Limb (tissue), 2 donors: ENCODE measurements at regions not wholly inside any gene's neighbourhood (a gene's known extent, or its start where the extent isn't known, plus 50 kb on each side); places are given as distances from the start of the nearest gene placed in this dataset.
"Not testable (repeated sequence)": the region's sequence is repeated elsewhere in the genome, so short reads cannot be mapped to it uniquely, and the experiment has no call there.

Source experiments
- DNase-seq, 2 donors: peaks; one replicate each; pipeline ENCODE4 v3.0.0-alpha.2; 2016; ENCODE audit errors: extremely low spot score in 2 of 2

- not testable (repeated sequence) for DNase-seq
Measured at GRCh38 chr16:6736302-6736701, 596.3 kb upstream of the RBFOX1 start.

GRCh38 chr16:6735631-6736030, 597.0 kb upstream of the RBFOX1 start:
- no peak for DNase-seq

GRCh38 chr16:6732166-6732565, 600.5 kb upstream of the RBFOX1 start:
- no peak for DNase-seq

- no peak for DNase-seq
Measured at GRCh38 chr16:6728381-6728780, 604.3 kb upstream of the RBFOX1 start.

- no peak for DNase-seq
Measured at GRCh38 chr16:6726621-6727020, 606.0 kb upstream of the RBFOX1 start.

GRCh38 chr16:6725634-6726331, 606.9 kb upstream of the RBFOX1 start:
- DNase-seq: no peak

GRCh38 chr16:6725206-6725605, 607.4 kb upstream of the RBFOX1 start:
- not testable (repeated sequence) for DNase-seq

- no peak for DNase-seq
Measured at GRCh38 chr16:6722786-6723185, 609.9 kb upstream of the RBFOX1 start.

GRCh38 chr16:6714510-6714909, 618.1 kb upstream of the RBFOX1 start:
- no peak for DNase-seq

GRCh38 chr16:6709736-6710135, 622.9 kb upstream of the RBFOX1 start:
- no peak for DNase-seq

GRCh38 chr16:6708576-6709215, 623.9 kb upstream of the RBFOX1 start:
- no peak for DNase-seq

- peak in 1 of 2 donors; percentile 32 for DNase-seq
Measured at GRCh38 chr16:6704306-6704930, 628.2 kb upstream of the RBFOX1 start.

- DNase-seq: no peak
Measured at GRCh38 chr16:6701096-6701495, 631.5 kb upstream of the RBFOX1 start.

GRCh38 chr16:6698548-6698947, 634.1 kb upstream of the RBFOX1 start:
- no peak for DNase-seq

- no peak for DNase-seq
Measured at GRCh38 chr16:6695666-6696065, 637.0 kb upstream of the RBFOX1 start.

- DNase-seq: no peak
Measured at GRCh38 chr16:6694636-6695035, 638.0 kb upstream of the RBFOX1 start.

GRCh38 chr16:6693418-6693817, 639.2 kb upstream of the RBFOX1 start:
- not testable (repeated sequence) for DNase-seq

GRCh38 chr16:6692874-6693273, 639.8 kb upstream of the RBFOX1 start:
- DNase-seq: no peak

- no peak for DNase-seq
Measured at GRCh38 chr16:6690741-6691140, 641.9 kb upstream of the RBFOX1 start.

- no peak for DNase-seq
Measured at GRCh38 chr16:6689643-6690042, 643.0 kb upstream of the RBFOX1 start.

- DNase-seq: no peak
Measured at GRCh38 chr16:6687593-6687992, 645.1 kb upstream of the RBFOX1 start.

GRCh38 chr16:6684076-6684673, 648.5 kb upstream of the RBFOX1 start:
- peak; percentile 29 to 45 for DNase-seq
